HepG2 (cell line): ENCODE measurements at regions not wholly inside any gene's neighbourhood (a gene's known extent, or its start where the extent isn't known, plus 50 kb on each side); places are given as distances from the start of the nearest gene placed in this dataset.

Experiments used
- ATAC-seq: fragments of 200-7000 bp; cut with Tn5 transposase; 3 replicates; pipeline ENCODE4 v1.9.1; 2020; ENCODE audit warnings: mild to moderate bottlenecking, moderate library complexity
- BruUV-seq: library from RNA; stranded (reverse); fragments of 400-500 nt; replicated peaks from 2 replicates; lab custom pipeline; 2021; lab: Mats Ljungman, UMichigan
- CTCF ChIA-PET: fragments of 300-600 bp; formaldehyde crosslinking; extraction: SDS; loops from one replicate; lab custom pipeline; 2021; ENCODE audit warnings: low total read pairs, inconsistent platforms, low intra/inter-chr PET ratio; lab: Yijun Ruan, JAX
- POLR2A ChIA-PET: fragments of 350-600 bp; sonication (Branson Sonifier 250); formaldehyde crosslinking; loops from one replicate; lab custom pipeline; 2020; ENCODE audit warnings: antibody characterized with exemption, inconsistent platforms; lab: Yijun Ruan, JAX
- DNase-seq: peaks from one replicate; pipeline ENCODE4 v3.0.0-alpha.2; 2015; ENCODE audit warnings: low spot score
- FAIRE-seq: peaks from 3 replicates; lab custom pipeline; 2011; peaks lifted over from hg19 to GRCh38; lab: Jason Lieb, UNC
- H2AFZ ChIP-seq: one replicate; pipeline ENCODE4 v1.6.1; 2011; ENCODE audit warnings: low read length, inconsistent platforms
- H3K27ac ChIP-seq: fragments of 300-600 bp; 3 replicates; pipeline ENCODE4 v1.8.0; 2011; ENCODE audit warnings: mixed run types, mild to moderate bottlenecking, mixed read lengths, low read length, inconsistent platforms; ENCODE audit not compliant: insufficient read depth; ENCODE audit errors: extremely low read length
- H3K27me3 ChIP-seq, 2 experiments: fragments of 200-600 bp in 1 of 2; 2 replicates in 1 of 2; 3 replicates in 1 of 2; pipeline versions ENCODE4 v1.6.0 to v1.8.0; 2011; ENCODE audit warnings: low read length in 2 of 2, mild to moderate bottlenecking in 2 of 2, moderate library complexity in 2 of 2, inconsistent platforms in 1 of 2; ENCODE audit not compliant: insufficient read depth in 2 of 2, control insufficient read depth in 1 of 2
- H3K36me3 ChIP-seq, 2 experiments: fragments of 200-600 bp in 1 of 2; replicated peaks in 1 of 2; 2 replicates in 1 of 2; 3 replicates in 1 of 2; pipeline versions ENCODE4 v1.5.1 to v1.8.0; 2011; ENCODE audit warnings: low read length in 2 of 2, inconsistent platforms in 1 of 2; ENCODE audit not compliant: insufficient read depth in 2 of 2, control insufficient read depth in 1 of 2
- H3K4me1 ChIP-seq: 2 replicates; pipeline ENCODE4 v1.5.1; 2012; ENCODE audit warnings: low read length, inconsistent platforms; ENCODE audit not compliant: insufficient read depth
- H3K4me2 ChIP-seq: 2 replicates; pipeline ENCODE4 v1.6.0; 2011; ENCODE audit warnings: low read depth, low read length, inconsistent platforms
- H3K4me3 ChIP-seq, 3 experiments: fragments of 200-600 bp in 1 of 3; sonication (generic), shearing (Covaris generic) in 1 of 3; replicated peaks in 1 of 3; 2 replicates each; pipeline ENCODE4 v1.5.1; 2011 to 2016; ENCODE audit warnings: low read length in 3 of 3, inconsistent platforms in 2 of 3, low read depth in 2 of 3, mild to moderate bottlenecking in 2 of 3, control low read depth in 1 of 3, mixed read lengths in 1 of 3; ENCODE audit not compliant: insufficient read depth in 1 of 3
- H3K79me2 ChIP-seq: one replicate; pipeline ENCODE4 v1.6.1; 2011; ENCODE audit warnings: low read length, inconsistent platforms; ENCODE audit not compliant: insufficient read depth
- H3K9ac ChIP-seq: 2 replicates; pipeline ENCODE4 v1.6.0; 2011; ENCODE audit warnings: mild to moderate bottlenecking, low read depth, low read length, inconsistent platforms; ENCODE audit not compliant: insufficient read depth
- H3K9me3 ChIP-seq: 2 replicates; pipeline ENCODE4 v1.5.1; 2012; ENCODE audit warnings: mild to moderate bottlenecking, low read length
- H4K20me1 ChIP-seq: 2 replicates; pipeline ENCODE4 v1.6.0; 2011; ENCODE audit warnings: inconsistent platforms, mild to moderate bottlenecking, low read length, moderate library complexity; ENCODE audit not compliant: insufficient read depth
- CBFB ChIP-seq: sonication (generic); formaldehyde crosslinking; IDR thresholded peaks from 2 replicates; pipeline ENCODE4 v1.4.0; 2020; ENCODE audit warnings: missing genetic modification reagents
- CREM ChIP-seq, 2 experiments: sonication (generic) in 1 of 2; formaldehyde crosslinking in 1 of 2; IDR thresholded peaks; 2 replicates each; pipeline versions ENCODE4 v1.4.0 to v1.6.1; 2016 to 2020; ENCODE audit warnings: antibody characterized with exemption in 1 of 2, mild to moderate bottlenecking in 1 of 2, missing genetic modification reagents in 1 of 2
- EP300 ChIP-seq, 3 experiments: sonication (generic) in 1 of 3; formaldehyde crosslinking in 1 of 3; IDR thresholded peaks; 2 replicates each; pipeline versions ENCODE4 v1.5.1 to v1.6.1; 2011 to 2020; ENCODE audit warnings: low read depth in 2 of 3, low read length in 2 of 3, borderline replicate concordance in 1 of 3, improper control_type of control experiment in 1 of 3, mild to moderate bottlenecking in 1 of 3, missing genetic modification reagents in 1 of 3, moderate library complexity in 1 of 3
- HDAC6 ChIP-seq: fragments of 200-600 bp; sonication (generic); IDR thresholded peaks from 2 replicates; pipeline ENCODE4 v1.7.0; 2017; ENCODE audit warnings: mild to moderate bottlenecking, antibody characterized with exemption, low read length, low read depth
- HNRNPL ChIP-seq: fragments of 200-400 bp; formaldehyde crosslinking; IDR thresholded peaks from 2 replicates; pipeline ENCODE4 v1.6.1; 2017; ENCODE audit warnings: mild to moderate bottlenecking, low read depth, low read length
- KLF9 ChIP-seq: IDR thresholded peaks from 2 replicates; pipeline ENCODE4 v1.6.1; 2016; ENCODE audit warnings: low read depth
- NR3C1 ChIP-seq: sonication (generic); formaldehyde crosslinking; IDR thresholded peaks from 2 replicates; pipeline ENCODE4 v1.4.0; 2020; ENCODE audit warnings: missing genetic modification reagents
- RARG ChIP-seq: sonication (generic); formaldehyde crosslinking; IDR thresholded peaks from 2 replicates; pipeline ENCODE4 v1.4.0; 2020; ENCODE audit warnings: low read depth, mild to moderate bottlenecking, missing genetic modification reagents
- ZBTB7A ChIP-seq: sonication (generic); formaldehyde crosslinking; IDR thresholded peaks from 2 replicates; pipeline ENCODE4 v1.8.0; 2022; ENCODE audit warnings: mild to moderate bottlenecking, missing genetic modification reagents
- ZIK1 ChIP-seq: sonication (generic); formaldehyde crosslinking; IDR thresholded peaks from 2 replicates; pipeline ENCODE4 v1.5.0; 2020; ENCODE audit warnings: mild to moderate bottlenecking, low read depth, missing genetic modification reagents, borderline replicate concordance
- ZNF251 ChIP-seq: sonication (generic); formaldehyde crosslinking; IDR thresholded peaks from 2 replicates; pipeline ENCODE4 v1.9.0; 2021; ENCODE audit warnings: mild to moderate bottlenecking, missing genetic modification reagents
- ZNF44 ChIP-seq: sonication (generic); formaldehyde crosslinking; IDR thresholded peaks from 2 replicates; pipeline ENCODE4 v1.5.1; 2020; ENCODE audit warnings: mild to moderate bottlenecking, missing genetic modification reagents
- ZNF709 ChIP-seq: sonication (generic); formaldehyde crosslinking; IDR thresholded peaks from 2 replicates; pipeline ENCODE4 v1.5.0; 2020; ENCODE audit warnings: mild to moderate bottlenecking, missing genetic modification reagents
- ZNF746 ChIP-seq: sonication (generic); formaldehyde crosslinking; IDR thresholded peaks from 2 replicates; pipeline ENCODE4 v1.8.0; 2022; ENCODE audit warnings: mild to moderate bottlenecking, missing genetic modification reagents
- ZNF780A ChIP-seq: sonication (generic); formaldehyde crosslinking; IDR thresholded peaks from 2 replicates; pipeline ENCODE4 v1.8.0; 2022; ENCODE audit warnings: mild to moderate bottlenecking, missing genetic modification reagents, moderate library complexity
- WGBS: methylation state at CpG from one replicate; pipeline ENCODE4 v1.1.6; 2017; ENCODE audit warnings: low lambda C conversion rate; 5-methylcytosine and 5-hydroxymethylcytosine counted together
- in situ Hi-C: cut with HindIII; loops from 2 replicates; pipeline ENCODE4 v1.10.0; 2017; ENCODE audit warnings: low pct_unique_long_range_greater_than_20kb; ENCODE audit not compliant: extremely low pct_ligation_motif_present
- intact Hi-C: fragments of 100-400 bp; cut with micrococcal nuclease; formaldehyde crosslinking; loops from one replicate; pipeline ENCODE4 v1.10.0; 2022; ENCODE audit not compliant: unreplicated experiment
- TF ChIP-seq, protein P1 (sequence below): sonication (generic); formaldehyde crosslinking; IDR thresholded peaks from 2 replicates; pipeline ENCODE4 v1.5.0; 2020; ENCODE audit warnings: mild to moderate bottlenecking, missing genetic modification reagents, borderline replicate concordance
- TF ChIP-seq, protein P2 (sequence below): sonication (generic); formaldehyde crosslinking; IDR thresholded peaks from 2 replicates; pipeline ENCODE4 v1.4.0; 2020; ENCODE audit warnings: missing genetic modification reagents

DNA sequence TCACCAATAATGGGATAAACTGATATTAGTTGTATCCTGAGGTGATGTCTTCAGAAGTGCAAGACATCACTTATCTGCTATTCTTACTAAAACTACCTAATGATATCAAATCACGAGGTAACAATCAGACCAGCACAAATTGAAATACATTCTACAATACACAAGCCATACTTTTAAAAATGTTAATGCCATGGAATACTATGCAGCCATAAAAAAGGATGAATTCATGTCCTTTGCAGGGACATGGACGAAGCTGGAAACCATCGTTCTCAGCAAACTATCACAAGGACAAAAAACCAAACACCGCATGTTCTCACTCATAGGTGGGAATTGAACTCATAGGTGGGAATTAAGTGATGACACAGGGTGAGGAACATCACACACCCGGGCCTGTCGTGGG lies 129.3 kb downstream of the SST start:
- no peaks in the 10 kb centered on the region for H3K9me3 ChIP-seq
- H3K36me3 ChIP-seq, result no peaks in the 10 kb centered on the region
- ATAC-seq (no peak), DNase-seq (no peak), FAIRE-seq (no peak)
- no peak overlapping the region for H2AFZ ChIP-seq
- no TSS peak for BruUV-seq
- CTCF ChIA-PET, result no interaction called here
- H3K4me1 ChIP-seq, result no peaks in the 10 kb centered on the region
- no peaks in the 10 kb centered on the region for H4K20me1 ChIP-seq
- 21% methylated on average over 6 of the region's 6 CpGs for WGBS
- H3K79me2 ChIP-seq, result no peaks in the 10 kb centered on the region
- H3K27me3 ChIP-seq, result no peaks in the 10 kb centered on the region
- H3K9ac ChIP-seq, result no peak overlapping the region
- no peak for TF ChIP-seq CBFB (CRISPR knock-in tag)
- no peak for TF ChIP-seq HNRNPL
- TF ChIP-seq ZNF746, result no peak
- no peak for TF ChIP-seq ZNF780A (CRISPR knock-in tag)
- no peak for TF ChIP-seq RARG (CRISPR knock-in tag)
- TF ChIP-seq KLF9, result no peak
- no peak for TF ChIP-seq ZNF44 (CRISPR knock-in tag)
- TF ChIP-seq, protein P1, sequence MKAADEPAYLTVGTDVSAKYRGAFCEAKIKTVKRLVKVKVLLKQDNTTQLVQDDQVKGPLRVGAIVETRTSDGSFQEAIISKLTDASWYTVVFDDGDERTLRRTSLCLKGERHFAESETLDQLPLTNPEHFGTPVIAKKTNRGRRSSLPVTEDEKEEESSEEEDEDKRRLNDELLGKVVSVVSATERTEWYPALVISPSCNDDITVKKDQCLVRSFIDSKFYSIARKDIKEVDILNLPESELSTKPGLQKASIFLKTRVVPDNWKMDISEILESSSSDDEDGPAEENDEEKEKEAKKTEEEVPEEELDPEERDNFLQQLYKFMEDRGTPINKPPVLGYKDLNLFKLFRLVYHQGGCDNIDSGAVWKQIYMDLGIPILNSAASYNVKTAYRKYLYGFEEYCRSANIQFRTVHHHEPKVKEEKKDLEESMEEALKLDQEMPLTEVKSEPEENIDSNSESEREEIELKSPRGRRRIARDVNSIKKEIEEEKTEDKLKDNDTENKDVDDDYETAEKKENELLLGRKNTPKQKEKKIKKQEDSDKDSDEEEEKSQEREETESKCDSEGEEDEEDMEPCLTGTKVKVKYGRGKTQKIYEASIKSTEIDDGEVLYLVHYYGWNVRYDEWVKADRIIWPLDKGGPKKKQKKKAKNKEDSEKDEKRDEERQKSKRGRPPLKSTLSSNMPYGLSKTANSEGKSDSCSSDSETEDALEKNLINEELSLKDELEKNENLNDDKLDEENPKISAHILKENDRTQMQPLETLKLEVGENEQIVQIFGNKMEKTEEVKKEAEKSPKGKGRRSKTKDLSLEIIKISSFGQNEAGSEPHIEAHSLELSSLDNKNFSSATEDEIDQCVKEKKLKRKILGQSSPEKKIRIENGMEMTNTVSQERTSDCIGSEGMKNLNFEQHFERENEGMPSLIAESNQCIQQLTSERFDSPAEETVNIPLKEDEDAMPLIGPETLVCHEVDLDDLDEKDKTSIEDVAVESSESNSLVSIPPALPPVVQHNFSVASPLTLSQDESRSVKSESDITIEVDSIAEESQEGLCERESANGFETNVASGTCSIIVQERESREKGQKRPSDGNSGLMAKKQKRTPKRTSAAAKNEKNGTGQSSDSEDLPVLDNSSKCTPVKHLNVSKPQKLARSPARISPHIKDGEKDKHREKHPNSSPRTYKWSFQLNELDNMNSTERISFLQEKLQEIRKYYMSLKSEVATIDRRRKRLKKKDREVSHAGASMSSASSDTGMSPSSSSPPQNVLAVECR (CRISPR knock-in tag), result no peak
- no peak for TF ChIP-seq HDAC6
- TF ChIP-seq ZNF251 (CRISPR knock-in tag), result no peak
- TF ChIP-seq EP300 (IDR thresholded peaks at IDR 0.05; ENCODE audit: low read depth in 2 of 2, low read length in 2 of 2), result no peak
- TF ChIP-seq EP300 (CRISPR knock-in tag; IDR thresholded peaks at IDR 0.05; ENCODE audit: borderline replicate concordance), result no peak
- no peak for TF ChIP-seq NR3C1 (CRISPR knock-in tag)
- TF ChIP-seq CREM (IDR thresholded peaks at IDR 0.05), result no peak
- no peak for TF ChIP-seq CREM (CRISPR knock-in tag; IDR thresholded peaks at IDR 0.05)
- TF ChIP-seq ZBTB7A (CRISPR knock-in tag), result no peak
- TF ChIP-seq ZNF709 (CRISPR knock-in tag), result no peak
- TF ChIP-seq ZIK1 (CRISPR knock-in tag), result no peak
- TF ChIP-seq, protein P2, sequence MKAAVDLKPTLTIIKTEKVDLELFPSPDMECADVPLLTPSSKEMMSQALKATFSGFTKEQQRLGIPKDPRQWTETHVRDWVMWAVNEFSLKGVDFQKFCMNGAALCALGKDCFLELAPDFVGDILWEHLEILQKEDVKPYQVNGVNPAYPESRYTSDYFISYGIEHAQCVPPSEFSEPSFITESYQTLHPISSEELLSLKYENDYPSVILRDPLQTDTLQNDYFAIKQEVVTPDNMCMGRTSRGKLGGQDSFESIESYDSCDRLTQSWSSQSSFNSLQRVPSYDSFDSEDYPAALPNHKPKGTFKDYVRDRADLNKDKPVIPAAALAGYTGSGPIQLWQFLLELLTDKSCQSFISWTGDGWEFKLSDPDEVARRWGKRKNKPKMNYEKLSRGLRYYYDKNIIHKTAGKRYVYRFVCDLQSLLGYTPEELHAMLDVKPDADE, result no peak
- no peak overlapping the region for H3K4me2 ChIP-seq
- in situ Hi-C loops (no loop called here), intact Hi-C loops (no loop called here)
- no peak overlapping the region for H3K27ac ChIP-seq
- no peak overlapping the region for H3K4me3 ChIP-seq
- POLR2A ChIA-PET, result no interaction called here
